ENCODE measurements at regions not wholly inside any gene's neighbourhood (a gene's known extent, or its start where the extent isn't known, plus 50 kb on each side); places are given as distances from the start of the nearest gene placed in this dataset.

- TF ChIP-seq, protein P1, sequence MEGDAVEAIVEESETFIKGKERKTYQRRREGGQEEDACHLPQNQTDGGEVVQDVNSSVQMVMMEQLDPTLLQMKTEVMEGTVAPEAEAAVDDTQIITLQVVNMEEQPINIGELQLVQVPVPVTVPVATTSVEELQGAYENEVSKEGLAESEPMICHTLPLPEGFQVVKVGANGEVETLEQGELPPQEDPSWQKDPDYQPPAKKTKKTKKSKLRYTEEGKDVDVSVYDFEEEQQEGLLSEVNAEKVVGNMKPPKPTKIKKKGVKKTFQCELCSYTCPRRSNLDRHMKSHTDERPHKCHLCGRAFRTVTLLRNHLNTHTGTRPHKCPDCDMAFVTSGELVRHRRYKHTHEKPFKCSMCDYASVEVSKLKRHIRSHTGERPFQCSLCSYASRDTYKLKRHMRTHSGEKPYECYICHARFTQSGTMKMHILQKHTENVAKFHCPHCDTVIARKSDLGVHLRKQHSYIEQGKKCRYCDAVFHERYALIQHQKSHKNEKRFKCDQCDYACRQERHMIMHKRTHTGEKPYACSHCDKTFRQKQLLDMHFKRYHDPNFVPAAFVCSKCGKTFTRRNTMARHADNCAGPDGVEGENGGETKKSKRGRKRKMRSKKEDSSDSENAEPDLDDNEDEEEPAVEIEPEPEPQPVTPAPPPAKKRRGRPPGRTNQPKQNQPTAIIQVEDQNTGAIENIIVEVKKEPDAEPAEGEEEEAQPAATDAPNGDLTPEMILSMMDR (IDR thresholded peaks at IDR 0.05) = no peak
Observed at GRCh38 chr3:178174201-178174915, 361.9 kb upstream of the KCNMB2 start.

DNA sequence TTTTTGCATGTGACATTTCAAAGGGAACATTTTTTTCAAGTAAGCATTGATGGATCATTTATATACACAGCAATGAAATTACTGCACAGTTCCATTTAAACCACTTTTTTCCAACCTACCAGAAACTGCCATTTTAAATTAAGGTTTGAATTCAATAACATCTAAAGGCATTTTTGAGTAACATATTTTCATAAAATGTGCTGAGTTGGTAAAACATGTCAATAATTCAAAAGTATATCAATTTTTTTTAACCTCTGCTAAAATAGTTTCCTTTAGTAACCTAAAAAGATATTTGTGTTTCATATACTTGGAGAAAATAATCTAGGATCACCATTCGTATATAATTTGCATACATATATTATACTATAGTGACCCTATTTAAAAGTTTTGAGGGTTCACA is 355.1 kb upstream of the KCNMB2 start:
- TF ChIP-seq, protein P1 (IDR thresholded peaks at IDR 0.05) = no peak

DNA sequence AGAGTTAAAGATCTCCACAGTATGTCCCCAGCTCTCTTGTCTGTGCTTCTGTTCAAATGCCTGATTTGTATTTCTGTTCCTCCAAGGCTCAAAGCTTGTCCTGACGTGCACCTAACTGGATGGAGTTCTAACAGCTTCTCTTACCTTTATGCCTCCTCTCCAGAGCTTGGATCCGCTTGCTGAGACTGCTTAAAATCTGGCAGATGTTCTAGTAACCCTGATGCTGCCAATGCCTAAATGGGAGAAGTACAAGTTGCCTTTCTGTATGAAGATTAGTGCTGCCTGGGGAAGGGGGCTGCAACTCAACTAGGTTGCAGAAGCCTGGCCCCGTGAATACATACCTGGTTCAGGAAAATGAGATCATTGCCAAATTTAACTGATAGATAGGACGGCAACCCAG is 354.5 kb upstream of the KCNMB2 start:
- TF ChIP-seq, protein P1 (IDR thresholded peaks at IDR 0.05) = no peak

DNA sequence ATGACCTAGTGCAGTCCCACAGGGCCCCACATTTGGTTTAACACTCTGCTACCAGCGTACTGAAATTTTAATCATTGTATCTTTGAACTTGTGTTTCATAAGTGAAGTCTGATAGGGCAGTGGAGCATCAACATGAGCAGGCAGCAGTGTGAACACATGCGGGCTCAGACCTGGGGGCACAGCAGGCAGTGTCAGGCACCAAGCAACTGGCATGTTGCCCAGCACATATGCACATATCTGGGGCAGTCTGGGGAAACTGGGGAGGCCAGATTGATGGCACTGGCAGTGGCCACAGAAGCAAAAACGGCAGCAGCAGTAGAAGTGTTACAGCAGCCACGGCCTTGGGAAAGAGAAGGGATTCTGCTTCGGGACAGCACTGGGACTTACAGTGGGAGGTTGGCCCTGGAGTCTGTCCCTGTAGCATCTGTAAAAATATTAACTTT is 353.9 kb upstream of the KCNMB2 start:
- TF ChIP-seq, protein P1 (IDR thresholded peaks at IDR 0.05) = no peak

DNA sequence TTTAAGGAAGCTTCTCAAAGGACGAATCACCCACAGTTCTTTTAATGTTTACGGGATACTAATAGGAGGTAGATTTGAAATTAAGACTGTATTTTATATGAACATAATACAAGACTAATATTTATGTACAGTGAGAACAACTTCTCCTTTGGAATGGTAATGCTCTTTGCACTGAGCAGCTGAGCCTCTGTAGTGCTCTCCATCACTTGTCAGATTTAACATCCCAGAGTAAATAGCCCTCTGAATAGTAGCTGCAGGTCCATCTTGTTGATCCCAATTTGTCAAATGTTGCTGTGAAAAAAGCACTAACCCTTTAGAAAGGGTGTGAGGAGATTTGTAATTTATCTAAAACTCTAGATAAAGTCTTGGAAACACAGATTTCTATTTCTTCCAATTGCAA is 351.4 kb upstream of the KCNMB2 start:
- TF ChIP-seq, protein P1 (IDR thresholded peaks at IDR 0.05) = no peak

GRCh38 chr3:178186666-178187065 is 349.6 kb upstream of the KCNMB2 start:
- TF ChIP-seq, protein P1 (IDR thresholded peaks at IDR 0.05) = no peak

DNA sequence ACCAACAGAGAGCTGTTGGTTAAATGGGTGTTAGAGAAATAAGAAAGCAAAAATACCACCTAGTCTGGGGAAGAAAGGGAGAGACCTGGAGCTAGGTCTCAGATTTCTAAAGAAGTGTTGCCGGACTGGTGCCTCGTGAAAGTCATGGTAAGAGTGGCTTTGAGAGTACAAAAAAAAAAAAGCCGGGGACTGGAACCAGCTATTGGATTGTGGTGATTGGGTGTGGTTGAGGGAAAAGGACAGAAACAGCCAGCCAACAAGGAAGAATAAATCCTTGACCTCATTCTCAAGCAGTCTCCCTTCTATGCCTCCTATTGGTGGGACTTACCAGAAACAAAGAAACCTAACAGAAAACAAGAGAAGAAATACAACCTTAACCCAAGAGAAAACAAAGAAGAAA is 346.4 kb upstream of the KCNMB2 start:
- TF ChIP-seq, protein P1 (IDR thresholded peaks at IDR 0.05) = no peak

DNA sequence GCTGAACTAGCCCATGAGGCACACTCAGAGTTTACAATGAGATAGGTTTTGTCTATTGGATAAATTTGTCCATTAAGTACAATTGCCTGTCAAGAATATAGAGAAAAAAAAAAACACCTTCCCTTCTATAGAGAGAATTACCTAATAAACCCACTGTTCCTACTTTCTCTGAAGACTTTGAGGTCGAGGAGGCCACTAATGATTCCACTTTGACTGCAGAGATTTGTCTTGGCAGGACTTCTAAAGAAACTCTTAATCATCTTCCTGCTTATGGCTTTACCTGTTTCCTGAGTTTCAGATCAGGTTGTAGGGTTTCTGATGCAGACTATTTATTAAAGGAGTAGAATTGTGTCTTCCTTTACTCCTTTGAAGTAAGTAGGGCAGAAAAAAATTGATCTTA is 342.4 kb upstream of the KCNMB2 start:
- TF ChIP-seq, protein P1 (IDR thresholded peaks at IDR 0.05) = no peak

All from LNCAP (cell line).